ENCODE measurements at regions not wholly inside any gene's neighbourhood (a gene's known extent, or its start where the extent isn't known, plus 50 kb on each side); places are given as distances from the start of the nearest gene placed in this dataset.
"Not testable (repeated sequence)": the region's sequence is repeated elsewhere in the genome, so short reads cannot be mapped to it uniquely, and the experiment has no call there.

- Histone ChIP-seq H3K4me3 (ENCODE audit: insufficient read depth, low read depth, low read length, poor library complexity, severe bottlenecking) (no peak overlapping the region), H3K27me3 (replicated peaks; ENCODE audit: control insufficient read depth, insufficient read depth, low read length, poor library complexity, severe bottlenecking) (no peaks in the 10 kb centered on the region), H3K27ac (ENCODE audit: insufficient read depth, low read length, poor library complexity, severe bottlenecking) (no peak overlapping the region), H3K9me3 (ENCODE audit: control insufficient read depth, low read length) (no peaks in the 10 kb centered on the region), H3K4me1 (ENCODE audit: control insufficient read depth, insufficient read depth, low read length, poor library complexity, severe bottlenecking) (no peaks in the 10 kb centered on the region), H3K36me3 (ENCODE audit: control insufficient read depth, insufficient read depth, low read length) (no peaks in the 10 kb centered on the region)
- DNase-seq: no peak
Observed at GRCh38 chr10:80713398-80713928, 175.8 kb downstream of the SH2D4B start.

GRCh38 chr10:80714566-80714965 is 176.9 kb downstream of the SH2D4B start:
- Histone ChIP-seq H3K27ac (ENCODE audit: insufficient read depth, low read length, poor library complexity, severe bottlenecking) (no peak overlapping the region), H3K4me3 (ENCODE audit: insufficient read depth, low read depth, low read length, poor library complexity, severe bottlenecking) (no peak overlapping the region), H3K36me3 (ENCODE audit: control insufficient read depth, insufficient read depth, low read length) (no peaks in the 10 kb centered on the region), H3K4me1 (ENCODE audit: control insufficient read depth, insufficient read depth, low read length, poor library complexity, severe bottlenecking) (no peaks in the 10 kb centered on the region), H3K27me3 (replicated peaks; ENCODE audit: control insufficient read depth, insufficient read depth, low read length, poor library complexity, severe bottlenecking) (no peaks in the 10 kb centered on the region), H3K9me3 (ENCODE audit: control insufficient read depth, low read length) (no peaks in the 10 kb centered on the region)
- DNase-seq: no peak

- no peaks in the 10 kb centered on the region for H3K27me3 ChIP-seq (replicated peaks; ENCODE audit: control insufficient read depth, insufficient read depth, low read length, poor library complexity, severe bottlenecking)
- H3K4me3 ChIP-seq (ENCODE audit: insufficient read depth, low read depth, low read length, poor library complexity, severe bottlenecking): no peak overlapping the region
- H3K9me3 ChIP-seq (ENCODE audit: control insufficient read depth, low read length): no peaks in the 10 kb centered on the region
- DNase-seq: no peak
- H3K27ac ChIP-seq (ENCODE audit: insufficient read depth, low read length, poor library complexity, severe bottlenecking): no peak overlapping the region
- no peaks in the 10 kb centered on the region for H3K4me1 ChIP-seq (ENCODE audit: control insufficient read depth, insufficient read depth, low read length, poor library complexity, severe bottlenecking)
- H3K36me3 ChIP-seq (ENCODE audit: control insufficient read depth, insufficient read depth, low read length): no peaks in the 10 kb centered on the region
Observed at GRCh38 chr10:80718024-80718423, 180.3 kb downstream of the SH2D4B start.

- Histone ChIP-seq H3K36me3 (ENCODE audit: control insufficient read depth, insufficient read depth, low read length) (no peaks in the 10 kb centered on the region), H3K4me3 (ENCODE audit: insufficient read depth, low read depth, low read length, poor library complexity, severe bottlenecking) (no peak overlapping the region), H3K27ac (ENCODE audit: insufficient read depth, low read length, poor library complexity, severe bottlenecking) (no peak overlapping the region), H3K9me3 (ENCODE audit: control insufficient read depth, low read length) (no peaks in the 10 kb centered on the region), H3K4me1 (ENCODE audit: control insufficient read depth, insufficient read depth, low read length, poor library complexity, severe bottlenecking) (no peaks in the 10 kb centered on the region), H3K27me3 (replicated peaks; ENCODE audit: control insufficient read depth, insufficient read depth, low read length, poor library complexity, severe bottlenecking) (no peaks in the 10 kb centered on the region)
- no peak for DNase-seq
Observed at GRCh38 chr10:80719935-80720334, 182.2 kb downstream of the SH2D4B start.

- Histone ChIP-seq H3K9me3 (ENCODE audit: control insufficient read depth, low read length) (no peaks in the 10 kb centered on the region), H3K36me3 (ENCODE audit: control insufficient read depth, insufficient read depth, low read length) (no peaks in the 10 kb centered on the region), H3K27me3 (replicated peaks; ENCODE audit: control insufficient read depth, insufficient read depth, low read length, poor library complexity, severe bottlenecking) (no peaks in the 10 kb centered on the region), H3K4me3 (ENCODE audit: insufficient read depth, low read depth, low read length, poor library complexity, severe bottlenecking) (no peak overlapping the region), H3K4me1 (ENCODE audit: control insufficient read depth, insufficient read depth, low read length, poor library complexity, severe bottlenecking) (no peaks in the 10 kb centered on the region), H3K27ac (ENCODE audit: insufficient read depth, low read length, poor library complexity, severe bottlenecking) (no peak overlapping the region)
- no peak for DNase-seq
Observed at GRCh38 chr10:80720549-80720948, 182.8 kb downstream of the SH2D4B start.

- not testable (repeated sequence) for H3K9me3 ChIP-seq (ENCODE audit: control insufficient read depth, low read length); H3K27me3 ChIP-seq (replicated peaks; ENCODE audit: control insufficient read depth, insufficient read depth, low read length, poor library complexity, severe bottlenecking); H3K36me3 ChIP-seq (ENCODE audit: control insufficient read depth, insufficient read depth, low read length); H3K4me1 ChIP-seq (ENCODE audit: control insufficient read depth, insufficient read depth, low read length, poor library complexity, severe bottlenecking); DNase-seq; H3K4me3 ChIP-seq (ENCODE audit: insufficient read depth, low read depth, low read length, poor library complexity, severe bottlenecking); H3K27ac ChIP-seq (ENCODE audit: insufficient read depth, low read length, poor library complexity, severe bottlenecking)
Observed at GRCh38 chr10:80728354-80728753, 190.7 kb downstream of the SH2D4B start.

GRCh38 chr10:80729896-80730295 is 192.2 kb downstream of the SH2D4B start:
- Histone ChIP-seq H3K36me3 (ENCODE audit: control insufficient read depth, insufficient read depth, low read length) (no peaks in the 10 kb centered on the region), H3K27ac (ENCODE audit: insufficient read depth, low read length, poor library complexity, severe bottlenecking) (no peak overlapping the region), H3K4me1 (ENCODE audit: control insufficient read depth, insufficient read depth, low read length, poor library complexity, severe bottlenecking) (no peaks in the 10 kb centered on the region), H3K4me3 (ENCODE audit: insufficient read depth, low read depth, low read length, poor library complexity, severe bottlenecking) (no peak overlapping the region), H3K27me3 (replicated peaks; ENCODE audit: control insufficient read depth, insufficient read depth, low read length, poor library complexity, severe bottlenecking) (no peaks in the 10 kb centered on the region), H3K9me3 (ENCODE audit: control insufficient read depth, low read length) (no peaks in the 10 kb centered on the region)
- no peak for DNase-seq

- Histone ChIP-seq H3K27ac (ENCODE audit: insufficient read depth, low read length, poor library complexity, severe bottlenecking) (no peak overlapping the region), H3K36me3 (ENCODE audit: control insufficient read depth, insufficient read depth, low read length) (no peaks in the 10 kb centered on the region), H3K4me1 (ENCODE audit: control insufficient read depth, insufficient read depth, low read length, poor library complexity, severe bottlenecking) (no peaks in the 10 kb centered on the region), H3K27me3 (replicated peaks; ENCODE audit: control insufficient read depth, insufficient read depth, low read length, poor library complexity, severe bottlenecking) (no peaks in the 10 kb centered on the region), H3K9me3 (ENCODE audit: control insufficient read depth, low read length) (no peaks in the 10 kb centered on the region), H3K4me3 (ENCODE audit: insufficient read depth, low read depth, low read length, poor library complexity, severe bottlenecking) (no peak overlapping the region)
- no peak for DNase-seq
Observed at GRCh38 chr10:80730522-80730921, 192.8 kb downstream of the SH2D4B start.

GRCh38 chr10:80734589-80734988 is 196.9 kb downstream of the SH2D4B start:
- Histone ChIP-seq H3K4me3 (ENCODE audit: insufficient read depth, low read depth, low read length, poor library complexity, severe bottlenecking) (no peak overlapping the region), H3K27ac (ENCODE audit: insufficient read depth, low read length, poor library complexity, severe bottlenecking) (no peak overlapping the region), H3K27me3 (replicated peaks; ENCODE audit: control insufficient read depth, insufficient read depth, low read length, poor library complexity, severe bottlenecking) (no peaks in the 10 kb centered on the region), H3K9me3 (ENCODE audit: control insufficient read depth, low read length) (no peaks in the 10 kb centered on the region), H3K4me1 (ENCODE audit: control insufficient read depth, insufficient read depth, low read length, poor library complexity, severe bottlenecking) (no peaks in the 10 kb centered on the region), H3K36me3 (ENCODE audit: control insufficient read depth, insufficient read depth, low read length) (no peaks in the 10 kb centered on the region)
- no peak for DNase-seq

- H3K9me3 ChIP-seq (ENCODE audit: control insufficient read depth, low read length): no peaks in the 10 kb centered on the region
- H3K27me3 ChIP-seq (replicated peaks; ENCODE audit: control insufficient read depth, insufficient read depth, low read length, poor library complexity, severe bottlenecking): no peaks in the 10 kb centered on the region
- no peak for DNase-seq
- H3K4me3 ChIP-seq (ENCODE audit: insufficient read depth, low read depth, low read length, poor library complexity, severe bottlenecking): no peak overlapping the region
- H3K27ac ChIP-seq (ENCODE audit: insufficient read depth, low read length, poor library complexity, severe bottlenecking): no peak overlapping the region
- H3K36me3 ChIP-seq (ENCODE audit: control insufficient read depth, insufficient read depth, low read length): no peaks in the 10 kb centered on the region
- H3K4me1 ChIP-seq (ENCODE audit: control insufficient read depth, insufficient read depth, low read length, poor library complexity, severe bottlenecking): no peaks in the 10 kb centered on the region
Observed at GRCh38 chr10:80737209-80737608, 199.5 kb downstream of the SH2D4B start.

- H3K27ac ChIP-seq (ENCODE audit: insufficient read depth, low read length, poor library complexity, severe bottlenecking): no peak overlapping the region
- no peak for DNase-seq
- H3K4me1 ChIP-seq (ENCODE audit: control insufficient read depth, insufficient read depth, low read length, poor library complexity, severe bottlenecking): no peaks in the 10 kb centered on the region
- H3K9me3 ChIP-seq (ENCODE audit: control insufficient read depth, low read length): no peaks in the 10 kb centered on the region
- no peaks in the 10 kb centered on the region for H3K36me3 ChIP-seq (ENCODE audit: control insufficient read depth, insufficient read depth, low read length)
- H3K4me3 ChIP-seq (ENCODE audit: insufficient read depth, low read depth, low read length, poor library complexity, severe bottlenecking): no peak overlapping the region
- H3K27me3 ChIP-seq (replicated peaks; ENCODE audit: control insufficient read depth, insufficient read depth, low read length, poor library complexity, severe bottlenecking): no peaks in the 10 kb centered on the region
Observed at GRCh38 chr10:80739328-80739727, 201.6 kb downstream of the SH2D4B start.

Measured in effector memory CD4-positive, alpha-beta T cell (primary cell).